H9 (cell line): ENCODE measurements at regions not wholly inside any gene's neighbourhood (a gene's known extent, or its start where the extent isn't known, plus 50 kb on each side); places are given as distances from the start of the nearest gene placed in this dataset.

Source experiments
- DNase-seq: peaks from one replicate; pipeline ENCODE4 v3.0.0-alpha.2; 2017
- H2AFZ ChIP-seq: one replicate; pipeline ENCODE4 v1.6.1; 2013; ENCODE audit warnings: mild to moderate bottlenecking, low read length, control low read depth, moderate library complexity
- H2AK5ac ChIP-seq: 2 replicates; pipeline ENCODE4 v1.6.1; 2013; ENCODE audit warnings: low read length, control low read depth, mixed read lengths; ENCODE audit not compliant: insufficient read length
- H2BK120ac ChIP-seq: one replicate; pipeline ENCODE4 v1.6.1; 2013; ENCODE audit warnings: low read depth, mild to moderate bottlenecking, low read length, control low read depth, inconsistent platforms; ENCODE audit not compliant: poor library complexity, severe bottlenecking
- H2BK12ac ChIP-seq: 2 replicates; pipeline ENCODE4 v1.6.1; 2013; ENCODE audit warnings: low read length, control low read depth, mixed read lengths, low read depth; ENCODE audit not compliant: insufficient read length
- H2BK15ac ChIP-seq: 2 replicates; pipeline ENCODE4 v1.6.1; 2013; ENCODE audit warnings: low read depth, low read length, control low read depth
- H2BK20ac ChIP-seq: one replicate; pipeline ENCODE4 v1.6.1; 2013; ENCODE audit warnings: low read depth, mild to moderate bottlenecking, low read length, control low read depth, inconsistent platforms; ENCODE audit not compliant: poor library complexity, severe bottlenecking
- H2BK5ac ChIP-seq: 2 replicates; pipeline ENCODE4 v1.6.1; 2013; ENCODE audit warnings: low read length, control low read depth, mixed read lengths; ENCODE audit not compliant: insufficient read length
- H3K14ac ChIP-seq: 2 replicates; pipeline ENCODE4 v1.6.1; 2013; ENCODE audit warnings: low read length, control low read depth; ENCODE audit not compliant: insufficient read depth
- H3K18ac ChIP-seq: 2 replicates; pipeline ENCODE4 v1.6.1; 2013; ENCODE audit warnings: low read depth, mild to moderate bottlenecking, mixed read lengths, low read length, control low read depth; ENCODE audit not compliant: insufficient read length
- H3K23ac ChIP-seq: 2 replicates; pipeline ENCODE4 v1.6.1; 2013; ENCODE audit warnings: low read length, control low read depth, mixed read lengths, low read depth; ENCODE audit not compliant: insufficient read length
- H3K23me2 ChIP-seq: 2 replicates; pipeline ENCODE4 v1.6.1; 2013; ENCODE audit warnings: low read depth, mild to moderate bottlenecking, mixed read lengths, low read length, control low read depth; ENCODE audit not compliant: insufficient read length, poor library complexity, severe bottlenecking
- H3K27ac ChIP-seq: 2 replicates; pipeline ENCODE4 v1.5.1; 2013; ENCODE audit warnings: low read length, control low read depth, mixed read lengths, low read depth; ENCODE audit not compliant: insufficient read length
- H3K27me3 ChIP-seq: 2 replicates; pipeline ENCODE4 v1.6.1; 2013; ENCODE audit warnings: low read length, control low read depth, inconsistent platforms; ENCODE audit not compliant: insufficient read depth
- H3K4ac ChIP-seq: 2 replicates; pipeline ENCODE4 v1.6.1; 2013; ENCODE audit warnings: low read depth, mild to moderate bottlenecking, control low read depth, inconsistent platforms, low read length, moderate library complexity
- H3K4me1 ChIP-seq: 2 replicates; pipeline ENCODE4 v1.6.1; 2013; ENCODE audit warnings: low read length, control low read depth, inconsistent platforms; ENCODE audit not compliant: insufficient read depth
- H3K4me2 ChIP-seq: 2 replicates; pipeline ENCODE4 v1.6.1; 2013; ENCODE audit warnings: low read length, control low read depth, mixed read lengths; ENCODE audit not compliant: insufficient read length, insufficient read depth
- H3K56ac ChIP-seq: 2 replicates; pipeline ENCODE4 v1.6.1; 2013; ENCODE audit warnings: low read depth, mild to moderate bottlenecking, mixed read lengths, low read length, control low read depth; ENCODE audit not compliant: insufficient read length
- H3K79me1 ChIP-seq: 2 replicates; pipeline ENCODE4 v1.6.1; 2013; ENCODE audit warnings: low read depth, mild to moderate bottlenecking, moderate library complexity, low read length, control low read depth, inconsistent platforms; ENCODE audit not compliant: insufficient read depth, poor library complexity, severe bottlenecking
- H3K79me2 ChIP-seq: 2 replicates; pipeline ENCODE4 v1.6.1; 2013; ENCODE audit warnings: low read length, control low read depth, inconsistent platforms; ENCODE audit not compliant: insufficient read depth
- H3K9ac ChIP-seq: 2 replicates; pipeline ENCODE4 v1.6.1; 2013; ENCODE audit warnings: low read length, control low read depth, mixed read lengths; ENCODE audit not compliant: insufficient read length; ENCODE audit errors: extremely low read depth
- H3K9me3 ChIP-seq: one replicate; pipeline ENCODE4 v1.6.1; 2013; ENCODE audit warnings: low read depth, low read length, inconsistent platforms; ENCODE audit not compliant: control insufficient read depth
- H3T11ph ChIP-seq: one replicate; pipeline ENCODE4 v1.6.1; 2013; ENCODE audit warnings: mild to moderate bottlenecking, low read length, control low read depth, inconsistent platforms
- H4K20me1 ChIP-seq: one replicate; pipeline ENCODE4 v1.6.1; 2013; ENCODE audit not compliant: control insufficient read depth, insufficient read length, insufficient read depth
- H4K5ac ChIP-seq: 2 replicates; pipeline ENCODE4 v1.6.1; 2013; ENCODE audit warnings: low read depth, mild to moderate bottlenecking, mixed read lengths, low read length, control low read depth; ENCODE audit not compliant: insufficient read length
- H4K8ac ChIP-seq: replicated peaks from 2 replicates; pipeline ENCODE4 v1.6.1; 2013; ENCODE audit warnings: low read length, control low read depth, mixed read lengths, low read depth; ENCODE audit not compliant: insufficient read length
- H4K91ac ChIP-seq: 2 replicates; pipeline ENCODE4 v1.6.1; 2013; ENCODE audit warnings: low read depth, mild to moderate bottlenecking, moderate library complexity, mixed read lengths, low read length, control low read depth; ENCODE audit not compliant: insufficient read length
- H3K27ac Mint-ChIP-seq, 3 experiments: 2 replicates in 2 of 3; 3 replicates in 1 of 3; pipeline ENCODE4 v1.8.0; 2020 to 2021; ENCODE audit warnings: mixed read lengths in 3 of 3, mild to moderate bottlenecking in 1 of 3, moderate library complexity in 1 of 3
- H3K27me3 Mint-ChIP-seq: 2 replicates; pipeline ENCODE4 v1.8.0; 2021; ENCODE audit warnings: low read depth, mild to moderate bottlenecking, moderate library complexity, mixed read lengths
- H3K36me3 Mint-ChIP-seq, 3 experiments: 2 replicates in 2 of 3; 3 replicates in 1 of 3; pipeline ENCODE4 v1.8.0; 2020 to 2021; ENCODE audit warnings: low read depth in 3 of 3, mixed read lengths in 3 of 3; ENCODE audit not compliant: insufficient read depth in 1 of 3
- H3K4me1 Mint-ChIP-seq, 2 experiments: 2 replicates each; pipeline ENCODE4 v1.8.0; 2020; ENCODE audit warnings: mixed read lengths in 2 of 2
- H3K4me3 Mint-ChIP-seq, 2 experiments: 2 replicates in 1 of 2; 3 replicates in 1 of 2; pipeline ENCODE4 v1.8.0; 2020 to 2021; ENCODE audit warnings: mild to moderate bottlenecking in 2 of 2, mixed read lengths in 2 of 2, moderate library complexity in 1 of 2
- H3K9me3 Mint-ChIP-seq, 2 experiments: 2 replicates in 1 of 2; 3 replicates in 1 of 2; pipeline ENCODE4 v1.8.0; 2020; ENCODE audit warnings: mild to moderate bottlenecking in 2 of 2, mixed read lengths in 2 of 2, moderate library complexity in 1 of 2
- CTCF ChIP-seq: fragments of 200-600 bp; sonication (generic); conservative IDR thresholded peaks from 3 replicates; pipeline ENCODE4 v1.8.0; 2021; ENCODE audit warnings: antibody characterized with exemption, mild to moderate bottlenecking
- WGBS: extraction: QIAGEN DNeasy Blood & Tissue Kit; methylation state at CpG from one replicate; pipeline ENCODE4 v1.1.7; 2013; ENCODE audit warnings: missing lambda C conversion rate, low lambda C conversion rate, mixed read lengths; ENCODE audit not compliant: insufficient read length; ENCODE audit errors: extremely low coverage; 5-methylcytosine and 5-hydroxymethylcytosine counted together

GRCh38 chr9:7236186-7236585 lies 478.4 kb downstream of the KDM4C start:
- H3K23ac ChIP-seq: no peak overlapping the region
- H3K4me3 Mint-ChIP-seq: no peak overlapping the region
- H3K4me1 ChIP-seq: peaks cover 10% of the 10 kb centered on the region; the same call in 1 of the 2 replicates
- no peak for DNase-seq
- no peak overlapping the region for H4K91ac ChIP-seq
- H4K8ac ChIP-seq: no peak overlapping the region
- H3K27me3 ChIP-seq: no peaks in the 10 kb centered on the region
- H3K9me3 Mint-ChIP-seq: peaks cover 3% of the 10 kb centered on the region in 2 experiments; a peak in 2 of 5 replicates
- peak overlapping the region in 1 of 3 experiments; percentile 68; a peak in 1 of 7 replicates for H3K27ac Mint-ChIP-seq
- no peak overlapping the region for H3K4ac ChIP-seq
- H3K18ac ChIP-seq: no peak overlapping the region
- no peak overlapping the region for H2BK5ac ChIP-seq
- no peaks in the 10 kb centered on the region for H3K27me3 Mint-ChIP-seq
- no peak overlapping the region for H4K5ac ChIP-seq
- H3K23me2 ChIP-seq: no peaks in the 10 kb centered on the region
- no peak overlapping the region for H3K56ac ChIP-seq
- no CpG with 5 or more reads among the region's 5 CpGs for WGBS
- no peak overlapping the region for H2BK12ac ChIP-seq
- no peak overlapping the region for H3K27ac ChIP-seq
- no peaks in the 10 kb centered on the region for H3K79me1 ChIP-seq
- no peaks in the 10 kb centered on the region for H4K20me1 ChIP-seq
- no peak overlapping the region for H2BK20ac ChIP-seq
- no peaks in the 10 kb centered on the region for H3K9me3 ChIP-seq
- H3K14ac ChIP-seq: no peak overlapping the region
- H2AFZ ChIP-seq: no peak overlapping the region
- H2AK5ac ChIP-seq: no peak overlapping the region
- no peak overlapping the region for H3K9ac ChIP-seq
- no peak overlapping the region for H2BK15ac ChIP-seq
- no peak overlapping the region for H3T11ph ChIP-seq
- no peak overlapping the region for H2BK120ac ChIP-seq
- H3K36me3 Mint-ChIP-seq: no peaks in the 10 kb centered on the region
- no peaks in the 10 kb centered on the region for H3K79me2 ChIP-seq
- TF ChIP-seq CTCF: no peak
- H3K4me2 ChIP-seq: no peak overlapping the region
- peaks cover 53 to 64% of the 10 kb centered on the region in 2 experiments for H3K4me1 Mint-ChIP-seq
